Astrocyte of the cerebellum (primary cell): ENCODE measurements at regions not wholly inside any gene's neighbourhood (a gene's known extent, or its start where the extent isn't known, plus 50 kb on each side); places are given as distances from the start of the nearest gene placed in this dataset.

Source experiments
- DNase-seq: peaks from one replicate; pipeline ENCODE4 v3.0.0-alpha.2; 2011; ENCODE audit warnings: low read depth
- H3K4me3 ChIP-seq: 2 replicates; pipeline ENCODE4 v1.5.1; 2011; ENCODE audit warnings: mild to moderate bottlenecking, low read depth, low read length, moderate library complexity
- in situ Hi-C: cut with HindIII; loops from 2 replicates; pipeline ENCODE4 v1.10.0; 2017; ENCODE audit warnings: low sequenced_read_pairs
- TF ChIP-seq, protein P1 (sequence below): IDR thresholded peaks from 2 replicates; pipeline ENCODE4 v1.5.1; 2012; ENCODE audit warnings: low read length, low read depth, moderate library complexity, mild to moderate bottlenecking; ENCODE audit errors: missing control alignments

DNA sequence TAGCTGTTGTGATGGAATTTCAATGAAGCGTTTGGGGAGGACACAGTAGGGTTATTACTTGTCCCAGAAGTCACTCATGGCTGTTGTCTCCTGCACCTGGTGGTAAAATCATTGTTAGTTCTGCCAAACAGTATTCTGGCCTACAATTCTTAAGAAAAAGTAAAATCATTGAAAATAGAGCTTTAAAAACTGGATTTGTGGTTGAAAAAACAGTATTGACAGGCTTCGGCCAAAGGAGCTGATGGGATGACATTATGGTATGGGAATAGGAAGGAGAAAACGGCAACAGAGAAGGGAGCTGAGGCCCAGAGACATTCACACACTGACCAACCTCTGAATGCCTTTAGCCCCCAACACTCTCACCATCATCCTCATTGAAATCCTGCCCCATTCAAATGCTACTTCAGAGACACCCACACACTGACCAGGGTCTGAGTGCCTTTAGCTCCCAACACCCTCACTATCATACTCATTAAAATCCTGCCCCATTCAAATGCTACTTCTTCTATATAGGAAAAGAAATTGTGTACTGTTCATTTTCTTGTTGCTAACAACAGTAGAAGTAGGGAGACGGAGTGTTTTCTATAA is 114.1 kb upstream of the OSR1 start:
- in situ Hi-C loops = no loop called here
- TF ChIP-seq, protein P1, sequence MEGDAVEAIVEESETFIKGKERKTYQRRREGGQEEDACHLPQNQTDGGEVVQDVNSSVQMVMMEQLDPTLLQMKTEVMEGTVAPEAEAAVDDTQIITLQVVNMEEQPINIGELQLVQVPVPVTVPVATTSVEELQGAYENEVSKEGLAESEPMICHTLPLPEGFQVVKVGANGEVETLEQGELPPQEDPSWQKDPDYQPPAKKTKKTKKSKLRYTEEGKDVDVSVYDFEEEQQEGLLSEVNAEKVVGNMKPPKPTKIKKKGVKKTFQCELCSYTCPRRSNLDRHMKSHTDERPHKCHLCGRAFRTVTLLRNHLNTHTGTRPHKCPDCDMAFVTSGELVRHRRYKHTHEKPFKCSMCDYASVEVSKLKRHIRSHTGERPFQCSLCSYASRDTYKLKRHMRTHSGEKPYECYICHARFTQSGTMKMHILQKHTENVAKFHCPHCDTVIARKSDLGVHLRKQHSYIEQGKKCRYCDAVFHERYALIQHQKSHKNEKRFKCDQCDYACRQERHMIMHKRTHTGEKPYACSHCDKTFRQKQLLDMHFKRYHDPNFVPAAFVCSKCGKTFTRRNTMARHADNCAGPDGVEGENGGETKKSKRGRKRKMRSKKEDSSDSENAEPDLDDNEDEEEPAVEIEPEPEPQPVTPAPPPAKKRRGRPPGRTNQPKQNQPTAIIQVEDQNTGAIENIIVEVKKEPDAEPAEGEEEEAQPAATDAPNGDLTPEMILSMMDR = no peak
- DNase-seq = no peak
- no peak overlapping the region for H3K4me3 ChIP-seq

DNA sequence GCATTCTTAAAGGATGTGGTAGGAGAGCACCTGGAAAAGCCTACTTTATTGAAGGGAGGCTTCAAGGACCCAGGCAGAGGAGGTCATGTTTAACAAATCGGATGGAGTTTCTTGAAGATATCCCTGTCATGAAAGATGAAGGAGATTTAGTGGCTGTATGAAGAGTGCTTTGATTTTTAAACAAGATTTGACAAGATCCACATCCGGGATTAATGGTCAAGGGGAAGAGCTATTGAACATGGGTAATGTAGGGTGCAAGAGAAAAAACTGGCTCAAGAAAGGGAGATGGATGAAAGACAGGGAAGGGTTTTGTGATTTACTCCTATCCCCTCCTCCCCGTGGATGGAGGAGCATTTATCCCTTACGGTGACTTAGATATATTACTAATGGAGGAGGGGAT is 113.1 kb upstream of the OSR1 start:
- no peak overlapping the region for H3K4me3 ChIP-seq
- in situ Hi-C loops = no loop called here
- no peak for DNase-seq
- TF ChIP-seq, protein P1 = no peak

DNA sequence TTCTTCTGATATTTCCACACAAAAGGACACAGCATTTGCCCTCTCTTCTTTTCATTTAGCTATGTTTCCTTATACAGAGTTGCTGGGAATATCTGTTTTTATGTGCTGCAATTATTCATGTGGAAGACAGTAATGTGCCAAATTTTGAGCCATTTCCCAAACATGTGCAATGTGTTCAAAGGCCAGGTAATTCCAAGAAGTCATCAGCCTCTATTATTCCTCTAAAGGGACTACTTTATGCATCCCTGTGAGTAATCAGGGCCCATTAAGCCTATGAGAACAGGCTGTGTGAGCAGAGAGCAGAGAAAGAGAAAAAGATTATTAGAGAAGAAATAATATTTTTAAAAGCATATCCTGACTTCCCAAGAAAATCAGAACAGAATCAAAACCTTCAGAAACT is 107.6 kb upstream of the OSR1 start:
- TF ChIP-seq, protein P1 = no peak
- no peak for DNase-seq
- in situ Hi-C loops = no loop called here
- no peak overlapping the region for H3K4me3 ChIP-seq

DNA sequence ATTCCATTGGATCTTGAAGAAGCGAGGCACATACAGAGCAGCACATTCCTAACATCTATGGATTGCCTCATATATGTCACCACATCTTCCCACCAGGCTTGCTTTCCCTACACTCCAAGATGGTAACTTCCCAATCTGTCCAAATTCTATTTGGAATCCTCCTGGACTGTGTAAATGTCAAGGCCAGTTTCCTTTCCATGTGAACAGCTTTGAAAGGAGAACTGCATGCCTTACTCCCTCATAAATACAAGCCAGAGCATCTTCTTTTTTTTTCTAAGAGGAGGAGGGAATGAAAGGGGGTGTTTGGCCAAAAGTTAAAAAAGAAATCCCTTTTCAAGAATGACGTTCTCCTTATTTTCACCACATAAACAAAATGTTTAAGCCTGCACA is 103.8 kb upstream of the OSR1 start:
- TF ChIP-seq, protein P1 = no peak
- no peak overlapping the region for H3K4me3 ChIP-seq
- in situ Hi-C loops = no loop called here
- no peak for DNase-seq

DNA sequence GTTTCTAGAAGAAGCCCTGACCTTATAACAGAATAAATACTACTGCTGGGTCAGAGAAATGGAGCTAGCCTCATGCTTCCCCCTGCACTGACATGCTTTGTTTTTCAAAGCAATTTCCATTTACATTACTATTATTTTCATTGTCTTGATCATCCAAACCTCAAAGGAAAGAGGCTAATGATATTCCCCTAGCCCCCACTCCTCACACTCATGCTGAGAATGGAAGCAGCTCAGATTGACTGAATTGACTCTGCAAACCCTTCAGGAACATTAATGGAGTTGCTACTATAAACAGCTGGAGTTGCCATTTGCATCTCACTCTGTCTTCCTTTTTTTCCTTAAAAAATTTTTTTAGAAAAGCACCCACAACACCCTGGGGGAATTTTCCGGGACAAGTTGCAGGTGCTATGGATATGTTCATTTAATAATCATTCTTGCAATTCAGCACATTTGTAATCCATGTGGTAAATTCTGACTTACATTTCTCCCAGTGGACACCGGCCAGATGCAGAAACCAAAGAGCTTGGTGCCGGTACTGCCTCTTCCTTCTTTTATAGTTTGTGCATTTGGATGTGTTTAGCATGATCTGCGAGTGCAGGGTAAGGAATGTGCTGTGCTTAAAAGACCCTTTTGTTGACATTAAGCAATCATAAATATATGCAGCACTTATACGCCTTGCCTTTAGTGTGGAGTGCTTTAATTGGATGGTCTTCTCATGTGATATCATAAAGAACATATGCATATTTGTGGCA is 103.3 kb upstream of the OSR1 start:
- no peak for DNase-seq
- H3K4me3 ChIP-seq = no peak overlapping the region
- in situ Hi-C loops = no loop called here
- TF ChIP-seq, protein P1 = no peak

DNA sequence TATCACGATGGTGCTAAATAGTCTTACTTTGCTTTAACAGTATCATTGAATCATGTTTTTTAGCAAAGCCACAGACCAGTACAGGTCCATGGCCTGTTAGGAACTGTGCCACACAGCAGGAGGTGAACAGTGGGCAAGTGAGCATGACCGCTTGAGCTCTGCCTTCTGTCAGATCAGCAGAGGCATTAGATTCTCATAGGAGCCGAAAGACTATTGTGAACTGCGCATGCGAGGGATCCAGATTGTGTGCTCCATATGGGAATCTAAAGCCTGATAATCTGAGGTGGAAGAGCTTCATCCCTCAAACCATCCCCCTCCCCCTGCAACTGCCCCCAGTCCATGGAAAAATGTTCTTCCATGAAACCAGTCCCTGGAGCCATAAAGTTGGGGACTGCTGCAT is 102.3 kb upstream of the OSR1 start:
- TF ChIP-seq, protein P1 = no peak
- in situ Hi-C loops = no loop called here
- DNase-seq = no peak
- H3K4me3 ChIP-seq = no peak overlapping the region
